Testis (tissue), 2 donors: ENCODE measurements at regions not wholly inside any gene's neighbourhood (a gene's known extent, or its start where the extent isn't known, plus 50 kb on each side); places are given as distances from the start of the nearest gene placed in this dataset.

ENCODE experiments used
- CTCF ChIP-seq, 3 experiments: fragments of 450-650 bp in 2 of 3; fragments of 200-600 bp in 1 of 3; sonication (generic) in 1 of 3; IDR thresholded peaks; one replicate each; pipeline ENCODE4 v1.5.1; 2016 to 2019; ENCODE audit warnings: antibody characterized with exemption in 3 of 3, mild to moderate bottlenecking in 2 of 3, moderate library complexity in 1 of 3
- POLR2A ChIP-seq: fragments of 450-650 bp; IDR thresholded peaks from one replicate; pipeline ENCODE4 v1.6.1; 2017; ENCODE audit warnings: antibody characterized with exemption, mild to moderate bottlenecking, moderate library complexity

GRCh38 chr10:63689768-63690167 lies 168.6 kb downstream of the REEP3 start:
- TF ChIP-seq CTCF (IDR thresholded peaks at IDR 0.05) = no peak
- TF ChIP-seq POLR2A = no peak
